Activated CD8-positive, alpha-beta memory T cell treated with anti-CD3 and anti-CD28 coated beads for 24 hours (primary cell): ENCODE measurements at regions not wholly inside any gene's neighbourhood (a gene's known extent, or its start where the extent isn't known, plus 50 kb on each side); places are given as distances from the start of the nearest gene placed in this dataset.

Experiments used
- DNase-seq: peaks from one replicate; pipeline ENCODE4 v3.0.0-alpha.2; 2020

DNA sequence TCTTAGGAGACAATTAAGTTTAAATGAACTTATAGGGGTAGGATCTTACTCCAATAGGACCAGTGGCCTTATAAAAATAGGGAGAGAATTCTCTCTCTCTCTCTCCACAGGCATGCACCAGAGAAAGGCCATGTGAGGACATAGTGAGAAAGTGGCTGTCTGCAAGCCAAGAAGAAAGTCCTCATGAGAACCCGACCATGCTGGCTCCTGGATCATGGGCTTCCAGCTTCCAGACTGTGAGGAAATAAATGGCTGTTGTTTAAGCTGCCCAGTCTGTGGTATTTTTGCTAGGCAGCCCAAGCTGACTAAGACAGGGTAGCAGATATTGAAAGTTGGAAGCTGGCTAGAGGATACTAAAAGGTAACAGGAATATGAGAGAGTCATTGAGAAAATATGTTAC is 454.0 kb downstream of the NBAS start:
- DNase-seq = no peak

GRCh38 chr2:15111718-15112117 is 449.4 kb downstream of the NBAS start:
- DNase-seq = no peak

DNA sequence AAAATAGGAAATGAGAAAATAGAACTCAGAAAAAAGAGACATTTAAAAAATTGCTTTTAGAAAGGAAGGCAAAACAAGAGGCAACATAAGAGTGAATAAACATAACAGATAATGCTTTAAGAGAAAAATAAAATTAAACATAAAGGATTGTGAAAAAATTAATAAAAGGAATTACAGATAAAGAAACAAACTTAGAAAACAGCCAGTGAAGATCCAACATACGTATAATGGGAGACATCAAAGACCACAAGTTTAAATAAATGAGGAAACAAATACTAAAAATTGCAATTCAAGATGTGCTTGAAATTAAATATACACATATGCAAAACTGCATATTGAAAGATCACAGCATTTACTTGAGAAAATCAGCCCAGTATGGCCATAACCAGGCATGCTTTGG is 448.9 kb downstream of the NBAS start:
- no peak for DNase-seq

GRCh38 chr2:15115776-15116175 is 445.4 kb downstream of the NBAS start:
- no peak for DNase-seq

GRCh38 chr2:15116830-15117229 is 444.3 kb downstream of the NBAS start:
- DNase-seq = no peak
